Lung microvascular endothelial cell (primary cell): ENCODE measurements at regions not wholly inside any gene's neighbourhood (a gene's known extent, or its start where the extent isn't known, plus 50 kb on each side); places are given as distances from the start of the nearest gene placed in this dataset.
"Not testable (repeated sequence)": the region's sequence is repeated elsewhere in the genome, so short reads cannot be mapped to it uniquely, and the experiment has no call there.

Experiments
- DNase-seq, 2 donors: peaks; one replicate each; pipeline versions ENCODE4 v3.0.0 to v3.0.0-alpha.2; 2010; ENCODE audit warnings: low read depth in 2 of 2

- DNase-seq = not testable (repeated sequence)
Measured at GRCh38 chr9:102174202-102174601, 435.8 kb upstream of the GRIN3A start.

GRCh38 chr9:102164247-102164646 is 425.8 kb upstream of the GRIN3A start:
- DNase-seq = no peak

- DNase-seq = not testable (repeated sequence)
Measured at GRCh38 chr9:102153081-102153480, 414.6 kb upstream of the GRIN3A start.

- no peak for DNase-seq
Measured at GRCh38 chr9:102135768-102136167, 397.3 kb upstream of the GRIN3A start.

GRCh38 chr9:102124465-102124864 is 386.0 kb upstream of the GRIN3A start:
- DNase-seq = no peak

- DNase-seq = no peak
Measured at GRCh38 chr9:102114557-102114956, 376.1 kb upstream of the GRIN3A start.

GRCh38 chr9:102113191-102113590 is 374.7 kb upstream of the GRIN3A start:
- no peak for DNase-seq

- no peak for DNase-seq
Measured at GRCh38 chr9:102106439-102106838, 368.0 kb upstream of the GRIN3A start.

- DNase-seq = no peak
Measured at GRCh38 chr9:102101723-102102122, 363.3 kb upstream of the GRIN3A start.

GRCh38 chr9:102087141-102087540 is 348.7 kb upstream of the GRIN3A start:
- no peak for DNase-seq

- DNase-seq = no peak
Measured at GRCh38 chr9:102085548-102085947, 347.1 kb upstream of the GRIN3A start.

GRCh38 chr9:102072059-102072764 is 333.8 kb upstream of the GRIN3A start:
- no peak for DNase-seq

GRCh38 chr9:102069969-102070368 is 331.5 kb upstream of the GRIN3A start:
- DNase-seq = no peak

GRCh38 chr9:102054811-102055210 is 316.4 kb upstream of the GRIN3A start:
- no peak for DNase-seq

- DNase-seq = no peak
Measured at GRCh38 chr9:102049586-102050246, 311.3 kb upstream of the GRIN3A start.

- DNase-seq = no peak
Measured at GRCh38 chr9:102047549-102047948, 309.1 kb upstream of the GRIN3A start.

GRCh38 chr9:102044133-102044532 is 305.7 kb upstream of the GRIN3A start:
- no peak for DNase-seq

- no peak for DNase-seq
Measured at GRCh38 chr9:102038006-102038405, 299.6 kb upstream of the GRIN3A start.

- DNase-seq = no peak
Measured at GRCh38 chr9:102035929-102036328, 297.5 kb upstream of the GRIN3A start.

- no peak for DNase-seq
Measured at GRCh38 chr9:102032614-102033013, 294.2 kb upstream of the GRIN3A start.

- no peak for DNase-seq
Measured at GRCh38 chr9:102000956-102001355, 262.5 kb upstream of the GRIN3A start.

- no peak for DNase-seq
Measured at GRCh38 chr9:101999441-101999840, 261.0 kb upstream of the GRIN3A start.

- no peak for DNase-seq
Measured at GRCh38 chr9:101995231-101995630, 256.8 kb upstream of the GRIN3A start.
